NCI-H1048 (cell line): ENCODE measurements at regions not wholly inside any gene's neighbourhood (a gene's known extent, or its start where the extent isn't known, plus 50 kb on each side); places are given as distances from the start of the nearest gene placed in this dataset.
A peak's percentile ranks its signal among the peaks of the same experiment; 100 is the strongest.
"Not testable (repeated sequence)": the region's sequence is repeated elsewhere in the genome, so short reads cannot be mapped to it uniquely, and the experiment has no call there.

Experiments used
- DNase-seq: peaks from one replicate; lab custom pipeline; 2025; lab: John Stamatoyannopoulos, UW

- DNase-seq = not testable (repeated sequence)
Observed at GRCh38 chr12:83233987-83234386, 547.3 kb downstream of the TMTC2 start.

GRCh38 chr12:83226960-83227359 lies 540.3 kb downstream of the TMTC2 start:
- DNase-seq = not testable (repeated sequence)

- DNase-seq = no peak
Observed at GRCh38 chr12:83225806-83226205, 539.1 kb downstream of the TMTC2 start.

- no peak for DNase-seq
Observed at GRCh38 chr12:83224012-83224411, 537.3 kb downstream of the TMTC2 start.

GRCh38 chr12:83220774-83221173 lies 534.1 kb downstream of the TMTC2 start:
- no peak for DNase-seq

GRCh38 chr12:83216230-83216629 lies 529.5 kb downstream of the TMTC2 start:
- DNase-seq = no peak

- no peak for DNase-seq
Observed at GRCh38 chr12:83214185-83214584, 527.5 kb downstream of the TMTC2 start.

GRCh38 chr12:83210933-83211332 lies 524.2 kb downstream of the TMTC2 start:
- DNase-seq = no peak

- DNase-seq = no peak
Observed at GRCh38 chr12:83199069-83199468, 512.4 kb downstream of the TMTC2 start.

- no peak for DNase-seq
Observed at GRCh38 chr12:83198291-83199015, 511.7 kb downstream of the TMTC2 start.

GRCh38 chr12:83197483-83197914 lies 510.8 kb downstream of the TMTC2 start:
- no peak for DNase-seq

- DNase-seq = no peak
Observed at GRCh38 chr12:83196694-83197350, 510.1 kb downstream of the TMTC2 start.

GRCh38 chr12:83190631-83191390 lies 504.1 kb downstream of the TMTC2 start:
- no peak for DNase-seq

GRCh38 chr12:83186419-83186818 lies 499.7 kb downstream of the TMTC2 start:
- no peak for DNase-seq

GRCh38 chr12:83185241-83185640 lies 498.5 kb downstream of the TMTC2 start:
- peak; percentile 60 for DNase-seq
